HG03139 (cell line): ENCODE measurements at regions not wholly inside any gene's neighbourhood (a gene's known extent, or its start where the extent isn't known, plus 50 kb on each side); places are given as distances from the start of the nearest gene placed in this dataset.
"Not testable (repeated sequence)": the region's sequence is repeated elsewhere in the genome, so short reads cannot be mapped to it uniquely, and the experiment has no call there.

Experiments
- ATAC-seq: cut with Tn5 transposase; IDR thresholded peaks from one replicate; pipeline ENCODE4 v1.9.1; 2021; ENCODE audit not compliant: unreplicated experiment

DNA sequence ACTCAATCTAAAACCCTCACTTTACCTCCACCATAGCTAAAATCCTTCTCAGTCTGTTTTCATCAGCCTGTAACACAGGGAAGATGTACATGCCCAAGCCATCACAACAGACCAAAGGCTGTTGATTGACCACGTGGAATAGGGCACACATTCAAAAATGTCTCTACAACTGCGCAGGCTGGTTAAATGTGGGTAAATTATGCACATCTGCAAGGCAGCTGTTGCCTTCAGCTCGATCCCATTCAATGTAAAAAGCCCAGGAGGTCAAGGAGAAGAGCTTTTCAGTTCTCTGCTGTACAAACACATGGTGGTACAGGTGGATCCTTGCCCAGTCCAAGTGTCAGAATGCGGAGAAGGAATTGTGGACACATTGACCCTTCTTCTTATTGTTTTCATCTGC lies 354.0 kb downstream of the FLRT2 start:
- ATAC-seq = no peak

DNA sequence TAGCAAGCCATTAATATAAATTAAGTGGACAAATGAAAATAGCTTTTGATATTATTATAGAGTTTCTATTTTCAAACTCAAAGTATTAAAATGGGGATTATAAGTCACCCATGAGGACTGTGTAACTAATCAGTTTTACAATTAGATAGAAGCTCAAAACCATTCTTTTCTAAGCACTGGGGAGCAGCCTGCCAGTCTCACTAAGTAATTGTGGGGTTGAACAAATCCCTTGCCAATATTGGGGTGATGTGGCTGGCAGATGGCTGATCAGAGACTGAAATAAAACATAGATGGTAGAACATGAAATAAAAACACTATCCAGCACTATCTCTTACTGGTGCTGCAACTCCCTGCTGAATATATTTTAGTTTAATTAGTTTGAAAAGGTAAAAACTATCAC lies 353.2 kb downstream of the FLRT2 start:
- ATAC-seq = no peak

DNA sequence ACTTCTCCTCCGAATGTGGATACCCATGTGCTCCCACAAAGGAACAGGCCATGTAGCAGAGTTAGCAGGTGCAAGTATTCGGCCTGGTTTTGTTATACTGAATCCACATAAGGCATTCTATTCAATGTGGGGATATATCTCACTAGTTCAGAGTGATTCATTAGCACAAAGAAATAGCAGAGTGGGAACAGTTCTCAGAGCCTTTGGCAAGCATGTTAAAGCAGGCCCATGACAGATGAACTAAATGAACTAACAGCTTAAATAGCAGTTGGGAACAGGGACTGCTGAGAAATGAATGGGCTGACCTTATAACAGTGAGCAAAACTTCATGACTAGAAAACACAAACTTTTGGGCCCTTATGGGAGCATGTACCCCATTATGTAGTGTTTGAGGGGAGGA lies 352.0 kb downstream of the FLRT2 start:
- ATAC-seq = no peak

DNA sequence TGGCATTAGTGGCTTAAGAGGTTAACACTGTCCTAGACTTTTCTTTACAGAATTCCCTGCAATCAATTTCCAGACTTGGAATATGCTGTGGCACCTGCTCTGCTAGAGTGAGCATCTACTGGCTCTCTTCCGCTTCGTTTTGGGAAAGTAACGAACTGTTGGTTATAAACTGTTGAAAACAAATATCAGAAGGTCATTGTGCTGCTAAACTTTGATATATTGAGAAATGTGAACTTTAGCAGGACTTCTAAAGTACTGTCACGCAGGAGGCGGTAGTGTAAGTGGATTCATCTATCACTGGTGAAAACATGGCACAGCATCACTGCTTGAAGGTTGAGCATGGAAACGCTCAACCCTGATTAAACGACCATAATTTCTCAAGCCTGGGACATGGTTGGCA lies 348.9 kb downstream of the FLRT2 start:
- no peak for ATAC-seq

DNA sequence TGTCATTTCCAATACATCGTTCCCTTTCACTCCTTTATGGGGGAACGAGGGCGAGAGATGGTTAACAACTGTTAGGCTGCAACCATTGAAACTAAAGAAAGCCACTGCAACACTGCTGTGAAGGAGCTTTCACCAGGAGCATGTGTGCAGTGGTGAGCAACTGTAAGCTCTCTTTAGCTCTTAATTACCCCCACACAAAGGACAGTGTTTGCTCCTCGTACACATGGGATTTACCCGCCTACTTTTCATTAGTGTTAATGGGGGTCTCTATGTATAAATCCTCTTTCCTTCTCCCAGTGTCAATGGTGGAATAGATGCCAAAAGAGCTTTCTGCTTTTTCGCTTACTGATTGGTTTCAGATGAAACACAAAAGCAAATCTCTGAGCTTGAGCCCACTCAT lies 343.1 kb downstream of the FLRT2 start:
- no peak for ATAC-seq

DNA sequence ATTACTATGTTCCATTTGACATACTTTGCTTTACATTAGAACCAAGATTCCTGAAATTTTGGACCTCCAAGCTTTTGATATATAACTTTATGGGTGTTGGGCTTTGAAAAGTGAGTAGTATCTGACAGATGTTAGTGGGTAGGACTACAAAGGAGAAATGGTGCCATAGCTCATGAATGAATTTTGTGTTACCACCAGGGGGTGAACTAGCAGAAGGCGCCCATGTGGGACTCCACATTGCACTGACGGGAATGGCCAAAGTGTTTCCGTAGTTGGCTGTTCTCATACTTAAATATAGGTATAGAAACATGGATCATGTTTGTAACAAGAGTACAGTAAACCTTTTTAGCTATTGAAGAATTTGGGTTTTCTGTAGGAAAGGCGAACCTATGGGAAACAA lies 337.5 kb downstream of the FLRT2 start:
- no peak for ATAC-seq

DNA sequence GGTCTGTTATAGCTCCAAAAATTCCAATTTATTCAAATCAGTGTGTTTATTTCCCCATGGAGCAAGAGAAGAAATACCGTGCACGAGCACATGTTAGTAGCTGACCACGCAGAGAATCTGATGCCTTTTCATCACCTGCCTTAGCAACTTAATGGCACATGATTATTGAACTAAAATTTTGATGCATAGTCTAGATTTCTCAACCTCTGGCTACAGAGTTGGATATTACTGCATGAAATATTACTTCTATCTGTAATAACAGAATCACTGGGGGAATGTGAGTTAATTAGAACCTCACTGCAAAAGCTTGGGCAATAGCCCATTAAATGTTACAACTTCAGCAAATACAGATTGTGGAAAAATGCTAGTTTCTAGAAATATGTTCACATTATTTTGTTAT lies 335.8 kb downstream of the FLRT2 start:
- no peak for ATAC-seq

DNA sequence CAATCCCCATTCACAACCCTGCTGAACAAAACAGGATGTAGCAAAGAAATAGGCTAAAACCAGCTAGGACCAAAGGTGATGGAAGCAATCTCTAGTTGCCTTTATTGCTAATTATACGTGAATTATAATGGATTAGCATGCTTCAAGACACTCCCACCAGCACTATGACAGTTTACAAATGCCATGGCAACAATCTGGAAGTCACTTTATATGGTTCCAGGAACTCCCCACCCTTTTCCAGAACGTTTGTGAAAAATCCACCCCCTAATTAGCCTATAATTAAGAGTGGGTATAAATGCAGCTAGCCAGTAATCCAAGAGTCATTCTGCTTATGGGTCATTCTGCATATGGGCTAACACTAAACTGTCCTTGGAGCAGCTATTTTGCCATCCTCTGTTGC lies 328.7 kb downstream of the FLRT2 start:
- ATAC-seq = no peak

DNA sequence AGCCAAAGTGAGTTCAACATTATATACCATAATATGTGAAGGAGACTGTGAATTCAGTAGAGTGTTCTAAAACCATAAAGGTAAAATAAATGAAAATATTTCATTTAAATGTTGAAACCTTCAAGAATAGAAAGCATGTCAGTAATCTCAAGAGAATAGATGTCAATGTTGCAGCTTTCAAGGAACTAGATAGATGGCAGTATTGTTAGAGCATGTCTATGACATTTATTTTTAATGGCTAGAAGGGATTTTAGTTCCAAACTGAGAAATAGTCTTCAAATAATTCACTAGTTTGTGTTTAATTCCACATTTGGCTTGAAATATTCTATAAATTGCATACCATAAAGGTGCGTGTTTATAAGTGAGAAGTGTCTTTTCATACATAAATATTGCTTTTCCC lies 326.5 kb downstream of the FLRT2 start:
- no peak for ATAC-seq

DNA sequence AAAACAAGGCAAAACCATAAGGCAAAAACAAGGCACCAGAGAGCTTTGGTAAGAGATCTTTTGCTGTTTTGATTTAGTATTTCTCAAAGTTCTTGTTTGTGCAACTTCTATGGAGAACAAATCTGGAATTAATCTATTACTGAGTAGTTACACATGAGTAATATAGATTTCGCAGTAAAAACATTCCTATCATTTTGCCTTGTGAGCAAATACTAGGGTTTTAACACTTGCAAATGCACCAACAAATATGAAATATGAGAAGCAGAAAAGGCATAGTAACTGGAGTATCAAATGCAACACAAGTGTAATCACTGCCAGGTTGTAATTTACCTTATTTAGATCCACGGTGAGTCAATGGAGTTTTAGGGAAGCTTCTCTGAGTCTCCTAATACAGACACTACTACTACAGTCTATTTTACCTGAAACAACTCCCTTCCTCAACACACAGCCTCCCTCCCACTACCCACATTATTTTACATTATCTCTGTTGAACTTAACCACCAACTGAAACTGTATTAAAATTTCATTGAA lies 324.1 kb downstream of the FLRT2 start:
- ATAC-seq = no peak

DNA sequence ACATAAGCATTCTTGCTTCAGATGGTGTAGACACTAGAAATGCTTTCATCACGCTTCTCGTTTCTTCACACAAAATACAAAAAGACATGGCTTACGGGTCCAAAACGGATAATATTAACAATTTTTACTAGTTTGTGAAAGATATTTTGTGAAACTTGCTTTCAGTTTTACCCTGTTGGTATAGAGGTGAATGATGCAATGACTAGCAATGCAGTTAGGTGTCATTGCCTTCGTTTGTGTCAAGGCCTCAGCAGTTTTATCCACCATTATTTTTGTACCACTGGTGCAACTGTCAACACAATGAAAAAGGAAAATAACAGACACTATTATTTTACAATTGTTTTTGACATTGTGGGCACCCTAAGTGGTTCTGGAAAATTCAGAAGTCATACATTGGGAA lies 323.0 kb downstream of the FLRT2 start:
- ATAC-seq = no peak

DNA sequence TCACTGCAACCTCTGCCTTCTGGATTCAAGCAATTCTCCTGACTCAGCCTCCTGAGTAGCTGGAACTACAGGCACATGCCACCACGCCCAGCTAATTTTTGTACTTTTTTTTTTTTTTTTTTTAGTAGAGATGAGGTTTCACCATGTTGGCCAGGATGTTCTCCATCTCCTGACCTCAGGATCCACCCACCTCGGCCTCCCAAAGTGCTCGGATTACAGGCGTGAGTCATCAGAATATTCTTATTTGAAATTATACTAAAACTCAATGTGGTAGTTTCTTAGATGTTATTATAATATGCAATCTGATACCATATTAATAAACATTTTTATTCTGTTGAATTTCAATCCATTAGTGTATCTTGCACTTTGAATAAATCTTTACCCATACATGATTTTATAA lies 322.2 kb downstream of the FLRT2 start:
- not testable (repeated sequence) for ATAC-seq

DNA sequence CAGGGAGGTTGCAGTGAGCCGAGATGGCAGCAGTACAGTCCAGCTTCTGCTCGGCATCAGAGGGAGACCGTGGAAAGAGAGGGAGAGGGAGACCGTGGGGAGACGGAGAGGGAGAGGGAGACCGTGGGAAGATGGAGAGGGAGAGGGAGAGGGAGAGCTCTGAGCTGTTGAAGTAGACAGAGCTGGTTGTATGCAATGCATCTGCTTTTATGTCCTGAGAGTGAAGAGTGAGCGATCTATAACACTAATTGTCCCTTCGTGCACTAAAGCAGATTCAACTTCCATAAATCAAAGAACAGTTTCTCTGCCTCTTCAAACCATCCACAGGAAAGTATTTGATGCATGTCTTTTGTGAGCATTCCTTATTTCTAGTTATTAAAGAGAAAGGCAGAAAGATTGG lies 300.6 kb downstream of the FLRT2 start:
- ATAC-seq = not testable (repeated sequence)

DNA sequence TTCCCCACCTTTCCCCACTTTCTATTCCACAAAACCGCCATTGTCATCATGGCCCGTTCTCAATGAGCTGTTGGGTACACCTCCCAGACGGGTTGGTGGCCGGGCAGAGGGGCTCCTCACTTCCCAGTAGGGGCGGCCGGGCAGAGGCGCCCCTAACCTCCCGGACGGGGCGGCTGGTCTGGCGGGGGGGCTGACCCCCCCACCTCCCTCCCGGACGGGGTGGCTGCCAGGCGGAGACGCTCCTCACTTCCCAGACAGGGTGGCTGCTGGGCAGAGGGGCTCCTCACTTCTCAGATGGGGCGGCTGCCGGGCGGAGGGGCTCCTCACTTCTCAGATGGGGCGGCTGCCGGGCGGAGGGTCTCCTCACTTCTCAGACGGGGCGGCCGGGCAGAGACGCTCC lies 299.7 kb downstream of the FLRT2 start:
- ATAC-seq = not testable (repeated sequence)

DNA sequence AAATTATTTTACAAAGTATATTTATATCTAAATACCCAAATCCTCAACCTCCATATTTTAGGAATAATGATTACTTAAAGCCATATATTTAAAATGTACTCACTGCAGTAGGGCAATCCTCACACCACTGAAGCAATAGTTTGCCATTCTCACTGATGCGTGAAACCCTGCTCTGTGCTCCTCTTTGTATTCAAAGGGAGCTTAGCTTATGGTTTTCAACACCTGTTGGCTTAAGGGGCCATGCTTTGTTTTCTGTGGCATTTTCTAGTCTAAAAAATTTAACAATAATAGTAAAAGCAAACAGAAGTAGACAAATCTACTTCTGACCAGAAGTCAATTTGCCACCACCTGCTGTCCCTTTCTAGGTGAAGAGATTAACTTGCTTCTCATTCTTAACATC lies 294.6 kb downstream of the FLRT2 start:
- ATAC-seq = no peak

DNA sequence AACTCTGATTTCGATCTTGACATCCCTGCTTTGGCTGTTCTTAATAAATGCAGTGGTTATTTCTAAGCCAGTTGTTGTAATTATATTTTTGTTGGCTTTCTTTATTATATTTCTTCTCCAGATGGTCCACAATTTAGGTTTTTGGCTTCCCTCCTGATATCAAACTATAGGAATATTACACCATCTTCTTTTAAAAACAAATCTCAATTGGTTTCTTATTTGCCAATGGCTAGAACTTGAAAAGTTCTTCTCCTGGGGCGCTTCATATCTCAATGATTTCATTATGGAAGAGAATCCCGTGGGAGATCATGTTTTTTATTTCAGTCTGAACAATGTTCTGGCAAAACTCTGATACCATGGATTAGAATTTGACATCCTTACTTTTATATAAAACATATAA lies 292.3 kb downstream of the FLRT2 start:
- ATAC-seq = no peak

DNA sequence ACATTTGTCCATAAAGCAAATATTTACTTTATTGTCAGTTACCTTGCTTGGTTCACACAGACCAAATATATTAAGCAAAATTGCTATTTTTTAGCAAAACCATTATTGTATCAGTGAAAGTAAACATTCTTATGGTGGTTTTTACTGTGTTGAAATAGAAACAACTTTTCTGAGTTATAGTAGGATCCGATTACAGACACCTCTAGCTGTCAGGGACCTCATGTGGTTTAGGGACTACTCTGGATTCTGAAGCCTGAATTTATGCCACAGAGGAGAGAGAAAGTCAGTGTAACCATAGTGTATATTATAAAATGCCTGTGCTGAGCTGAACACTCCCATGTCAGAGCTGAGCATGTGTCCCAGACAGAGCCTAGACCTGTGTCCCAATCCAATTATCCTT lies 287.5 kb downstream of the FLRT2 start:
- ATAC-seq = no peak

DNA sequence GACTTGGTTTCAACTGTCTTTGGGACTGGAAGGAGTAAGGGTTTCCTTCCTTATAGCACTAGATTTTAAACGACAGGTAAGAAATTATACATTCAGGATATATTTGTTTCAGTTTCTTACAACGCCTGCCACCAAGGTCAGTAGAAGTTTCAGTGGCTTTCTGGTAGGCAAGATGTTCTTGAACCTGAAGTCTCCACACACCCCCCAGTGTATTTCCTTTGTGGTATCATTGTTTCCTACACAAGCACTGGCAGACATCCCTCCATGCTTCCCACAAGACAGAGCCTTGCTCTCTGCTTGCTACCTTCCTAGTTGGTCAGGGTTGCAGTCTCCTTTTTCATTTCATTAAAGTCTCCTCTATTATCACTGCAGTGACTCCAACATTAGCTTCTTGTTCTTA lies 283.1 kb downstream of the FLRT2 start:
- no peak for ATAC-seq

DNA sequence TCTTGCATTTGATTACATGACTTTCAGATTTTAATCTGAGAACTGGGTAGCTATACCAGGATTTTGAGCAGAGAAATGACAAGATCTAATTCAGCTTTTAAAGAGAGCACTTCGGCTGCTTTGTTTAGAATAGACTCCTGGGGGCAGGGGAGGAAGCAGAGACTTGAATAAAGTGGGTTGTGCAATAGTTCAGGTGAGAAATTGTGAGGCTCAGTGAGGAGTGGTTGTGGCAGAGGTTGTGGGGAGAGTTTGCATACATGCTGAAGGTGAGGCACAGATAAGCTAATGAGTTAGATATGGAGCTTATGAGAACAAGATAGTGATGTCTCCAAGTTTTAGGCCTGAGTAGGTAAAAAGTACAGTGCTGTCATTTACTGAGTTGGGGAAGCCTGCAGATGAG lies 281.4 kb downstream of the FLRT2 start:
- no peak for ATAC-seq

DNA sequence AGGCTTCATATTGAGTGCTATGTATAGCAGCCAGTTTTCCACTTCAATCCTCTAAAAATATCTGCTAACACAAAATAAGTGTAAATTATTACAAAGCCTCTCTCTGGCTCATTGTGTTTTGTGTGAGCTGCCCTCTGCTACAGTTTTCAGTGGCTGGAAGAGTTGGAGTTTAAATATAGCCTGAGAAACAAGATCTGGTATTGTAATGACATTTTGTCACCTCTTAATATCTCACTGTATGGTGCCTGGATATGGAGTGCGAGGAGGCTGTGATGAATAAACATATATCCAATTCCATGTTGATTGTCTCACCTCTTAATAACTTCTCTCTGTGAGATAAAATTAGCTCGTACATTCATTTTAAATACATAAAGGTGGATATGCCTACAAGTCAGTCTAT lies 269.7 kb downstream of the FLRT2 start:
- ATAC-seq = no peak

DNA sequence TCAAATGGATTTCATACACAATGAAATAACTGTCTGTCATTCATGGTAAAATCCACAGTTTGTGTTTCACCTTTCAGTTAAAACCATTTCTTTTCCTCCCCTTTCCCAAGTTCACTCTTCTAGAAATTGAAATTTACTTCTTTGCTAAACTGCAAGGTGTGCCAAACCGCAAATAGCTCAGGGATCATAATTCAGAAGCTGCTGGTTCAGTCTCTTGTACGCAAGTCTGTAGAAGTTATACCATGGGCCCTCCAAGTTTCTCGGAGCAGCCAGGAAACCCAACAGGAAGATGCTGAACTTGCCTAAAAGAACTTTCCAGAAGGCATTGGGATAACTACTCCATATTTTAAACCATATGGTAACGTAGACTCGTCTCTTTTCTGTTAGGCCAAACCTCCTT lies 268.9 kb downstream of the FLRT2 start:
- ATAC-seq = no peak

DNA sequence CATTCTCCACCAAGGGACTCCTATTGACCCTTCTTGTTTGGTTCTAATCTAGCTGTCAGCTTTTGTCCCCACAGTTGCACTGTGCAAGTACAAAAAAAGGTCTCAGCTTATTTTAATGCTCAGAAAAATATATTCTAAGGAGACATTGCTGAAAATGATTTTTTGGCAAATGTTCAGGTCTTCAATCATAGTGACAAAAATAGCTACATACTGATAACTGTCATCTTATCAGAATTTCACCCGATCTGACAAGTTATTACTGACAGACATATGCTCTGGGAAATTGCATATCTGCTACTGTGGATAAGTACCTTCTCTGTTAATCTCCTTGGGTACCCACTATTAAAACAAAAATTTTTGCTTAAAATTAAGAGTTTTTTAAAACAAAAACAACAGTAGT lies 263.6 kb downstream of the FLRT2 start:
- no peak for ATAC-seq

DNA sequence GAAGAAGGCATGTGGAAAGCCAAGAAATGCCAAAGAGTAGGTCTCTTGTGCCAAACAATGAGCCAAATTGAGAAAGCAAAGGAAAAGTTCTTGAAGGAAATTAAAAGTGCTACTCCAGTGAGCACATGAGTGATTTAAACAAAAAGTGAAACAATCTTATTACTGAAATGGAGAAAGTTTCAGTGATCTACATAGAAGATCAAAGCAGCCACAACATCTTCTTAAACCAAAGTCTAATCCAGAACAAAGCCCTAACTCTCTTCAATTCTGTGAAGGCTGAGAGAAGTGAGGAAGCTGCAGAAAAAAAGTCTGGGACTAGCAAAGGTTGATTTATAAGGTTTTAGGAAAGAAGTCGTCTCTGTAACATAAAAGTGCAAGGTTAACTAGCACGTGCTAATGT lies 259.6 kb downstream of the FLRT2 start:
- no peak for ATAC-seq
